ENCODE measurements at regions not wholly inside any gene's neighbourhood (a gene's known extent, or its start where the extent isn't known, plus 50 kb on each side); places are given as distances from the start of the nearest gene placed in this dataset.

- no peak overlapping the region for H3K27ac Mint-ChIP-seq
- DNase-seq (ENCODE audit: low spot score) = no peak
These were observed 70.8 kb downstream of the LUZP4 start for GRCh38 chrX:115360220-115360781.

More at GRCh38 chrX:115360220-115360781, 70.8 kb downstream of the LUZP4 start:
- Mint-ChIP-seq H3K9me3 (peaks cover 4% of the 10 kb centered on the region; the same call in 1 of the 2 replicates), H3K4me3 (no peak overlapping the region), H3K36me3 (no peaks in the 10 kb centered on the region), H3K4me1 (no peaks in the 10 kb centered on the region), H3K27me3 (ENCODE audit: low read depth) (peaks cover 37% of the 10 kb centered on the region)
- TF ChIP-seq ZNF317 (CRISPR knock-in tag; IDR thresholded peaks at IDR 0.05; ENCODE audit: borderline replicate concordance, low read depth) (no peak), FOXP1 (CRISPR knock-in tag; IDR thresholded peaks at IDR 0.05; ENCODE audit: borderline replicate concordance) (no peak), GABPB1 (CRISPR knock-in tag; IDR thresholded peaks at IDR 0.05) (no peak), ZMAT4 (CRISPR knock-in tag; IDR thresholded peaks at IDR 0.05) (no peak), HMGA2 (CRISPR knock-in tag; IDR thresholded peaks at IDR 0.05) (no peak), CREB1 (CRISPR knock-in tag; IDR thresholded peaks at IDR 0.05) (no peak), NR2C2 (CRISPR knock-in tag; IDR thresholded peaks at IDR 0.05) (no peak), PRRX2 (CRISPR knock-in tag; IDR thresholded peaks at IDR 0.05) (no peak), ZNF671 (CRISPR knock-in tag; IDR thresholded peaks at IDR 0.05) (no peak), ZNF532 (CRISPR knock-in tag; IDR thresholded peaks at IDR 0.05; ENCODE audit: borderline replicate concordance) (no peak), SOX15 (CRISPR knock-in tag; IDR thresholded peaks at IDR 0.05) (no peak), OVOL2 (CRISPR knock-in tag; IDR thresholded peaks at IDR 0.05; ENCODE audit: borderline replicate concordance) (no peak)
- TF ChIP-seq, protein P1, sequence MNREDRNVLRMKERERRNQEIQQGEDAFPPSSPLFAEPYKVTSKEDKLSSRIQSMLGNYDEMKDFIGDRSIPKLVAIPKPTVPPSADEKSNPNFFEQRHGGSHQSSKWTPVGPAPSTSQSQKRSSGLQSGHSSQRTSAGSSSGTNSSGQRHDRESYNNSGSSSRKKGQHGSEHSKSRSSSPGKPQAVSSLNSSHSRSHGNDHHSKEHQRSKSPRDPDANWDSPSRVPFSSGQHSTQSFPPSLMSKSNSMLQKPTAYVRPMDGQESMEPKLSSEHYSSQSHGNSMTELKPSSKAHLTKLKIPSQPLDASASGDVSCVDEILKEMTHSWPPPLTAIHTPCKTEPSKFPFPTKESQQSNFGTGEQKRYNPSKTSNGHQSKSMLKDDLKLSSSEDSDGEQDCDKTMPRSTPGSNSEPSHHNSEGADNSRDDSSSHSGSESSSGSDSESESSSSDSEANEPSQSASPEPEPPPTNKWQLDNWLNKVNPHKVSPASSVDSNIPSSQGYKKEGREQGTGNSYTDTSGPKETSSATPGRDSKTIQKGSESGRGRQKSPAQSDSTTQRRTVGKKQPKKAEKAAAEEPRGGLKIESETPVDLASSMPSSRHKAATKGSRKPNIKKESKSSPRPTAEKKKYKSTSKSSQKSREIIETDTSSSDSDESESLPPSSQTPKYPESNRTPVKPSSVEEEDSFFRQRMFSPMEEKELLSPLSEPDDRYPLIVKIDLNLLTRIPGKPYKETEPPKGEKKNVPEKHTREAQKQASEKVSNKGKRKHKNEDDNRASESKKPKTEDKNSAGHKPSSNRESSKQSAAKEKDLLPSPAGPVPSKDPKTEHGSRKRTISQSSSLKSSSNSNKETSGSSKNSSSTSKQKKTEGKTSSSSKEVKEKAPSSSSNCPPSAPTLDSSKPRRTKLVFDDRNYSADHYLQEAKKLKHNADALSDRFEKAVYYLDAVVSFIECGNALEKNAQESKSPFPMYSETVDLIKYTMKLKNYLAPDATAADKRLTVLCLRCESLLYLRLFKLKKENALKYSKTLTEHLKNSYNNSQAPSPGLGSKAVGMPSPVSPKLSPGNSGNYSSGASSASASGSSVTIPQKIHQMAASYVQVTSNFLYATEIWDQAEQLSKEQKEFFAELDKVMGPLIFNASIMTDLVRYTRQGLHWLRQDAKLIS (CRISPR knock-in tag; IDR thresholded peaks at IDR 0.05; ENCODE audit: borderline replicate concordance) = no peak
- TF ChIP-seq, protein P2, sequence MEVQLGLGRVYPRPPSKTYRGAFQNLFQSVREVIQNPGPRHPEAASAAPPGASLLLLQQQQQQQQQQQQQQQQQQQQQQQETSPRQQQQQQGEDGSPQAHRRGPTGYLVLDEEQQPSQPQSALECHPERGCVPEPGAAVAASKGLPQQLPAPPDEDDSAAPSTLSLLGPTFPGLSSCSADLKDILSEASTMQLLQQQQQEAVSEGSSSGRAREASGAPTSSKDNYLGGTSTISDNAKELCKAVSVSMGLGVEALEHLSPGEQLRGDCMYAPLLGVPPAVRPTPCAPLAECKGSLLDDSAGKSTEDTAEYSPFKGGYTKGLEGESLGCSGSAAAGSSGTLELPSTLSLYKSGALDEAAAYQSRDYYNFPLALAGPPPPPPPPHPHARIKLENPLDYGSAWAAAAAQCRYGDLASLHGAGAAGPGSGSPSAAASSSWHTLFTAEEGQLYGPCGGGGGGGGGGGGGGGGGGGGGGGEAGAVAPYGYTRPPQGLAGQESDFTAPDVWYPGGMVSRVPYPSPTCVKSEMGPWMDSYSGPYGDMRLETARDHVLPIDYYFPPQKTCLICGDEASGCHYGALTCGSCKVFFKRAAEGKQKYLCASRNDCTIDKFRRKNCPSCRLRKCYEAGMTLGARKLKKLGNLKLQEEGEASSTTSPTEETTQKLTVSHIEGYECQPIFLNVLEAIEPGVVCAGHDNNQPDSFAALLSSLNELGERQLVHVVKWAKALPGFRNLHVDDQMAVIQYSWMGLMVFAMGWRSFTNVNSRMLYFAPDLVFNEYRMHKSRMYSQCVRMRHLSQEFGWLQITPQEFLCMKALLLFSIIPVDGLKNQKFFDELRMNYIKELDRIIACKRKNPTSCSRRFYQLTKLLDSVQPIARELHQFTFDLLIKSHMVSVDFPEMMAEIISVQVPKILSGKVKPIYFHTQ (CRISPR knock-in tag; IDR thresholded peaks at IDR 0.05) = no peak
- TF ChIP-seq, protein P3, sequence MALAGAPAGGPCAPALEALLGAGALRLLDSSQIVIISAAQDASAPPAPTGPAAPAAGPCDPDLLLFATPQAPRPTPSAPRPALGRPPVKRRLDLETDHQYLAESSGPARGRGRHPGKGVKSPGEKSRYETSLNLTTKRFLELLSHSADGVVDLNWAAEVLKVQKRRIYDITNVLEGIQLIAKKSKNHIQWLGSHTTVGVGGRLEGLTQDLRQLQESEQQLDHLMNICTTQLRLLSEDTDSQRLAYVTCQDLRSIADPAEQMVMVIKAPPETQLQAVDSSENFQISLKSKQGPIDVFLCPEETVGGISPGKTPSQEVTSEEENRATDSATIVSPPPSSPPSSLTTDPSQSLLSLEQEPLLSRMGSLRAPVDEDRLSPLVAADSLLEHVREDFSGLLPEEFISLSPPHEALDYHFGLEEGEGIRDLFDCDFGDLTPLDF (CRISPR knock-in tag; IDR thresholded peaks at IDR 0.05) = no peak
- TF ChIP-seq, protein P4, sequence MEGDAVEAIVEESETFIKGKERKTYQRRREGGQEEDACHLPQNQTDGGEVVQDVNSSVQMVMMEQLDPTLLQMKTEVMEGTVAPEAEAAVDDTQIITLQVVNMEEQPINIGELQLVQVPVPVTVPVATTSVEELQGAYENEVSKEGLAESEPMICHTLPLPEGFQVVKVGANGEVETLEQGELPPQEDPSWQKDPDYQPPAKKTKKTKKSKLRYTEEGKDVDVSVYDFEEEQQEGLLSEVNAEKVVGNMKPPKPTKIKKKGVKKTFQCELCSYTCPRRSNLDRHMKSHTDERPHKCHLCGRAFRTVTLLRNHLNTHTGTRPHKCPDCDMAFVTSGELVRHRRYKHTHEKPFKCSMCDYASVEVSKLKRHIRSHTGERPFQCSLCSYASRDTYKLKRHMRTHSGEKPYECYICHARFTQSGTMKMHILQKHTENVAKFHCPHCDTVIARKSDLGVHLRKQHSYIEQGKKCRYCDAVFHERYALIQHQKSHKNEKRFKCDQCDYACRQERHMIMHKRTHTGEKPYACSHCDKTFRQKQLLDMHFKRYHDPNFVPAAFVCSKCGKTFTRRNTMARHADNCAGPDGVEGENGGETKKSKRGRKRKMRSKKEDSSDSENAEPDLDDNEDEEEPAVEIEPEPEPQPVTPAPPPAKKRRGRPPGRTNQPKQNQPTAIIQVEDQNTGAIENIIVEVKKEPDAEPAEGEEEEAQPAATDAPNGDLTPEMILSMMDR (IDR thresholded peaks at IDR 0.05) = no peak
- ChIA-PET CTCF (no interaction called here), POLR2A (no interaction called here)
- no peak for ATAC-seq

Measured in WTC11 (cell line).